ENCODE measurements at regions not wholly inside any gene's neighbourhood (a gene's known extent, or its start where the extent isn't known, plus 50 kb on each side); places are given as distances from the start of the nearest gene placed in this dataset.
A peak's percentile ranks its signal among the peaks of the same experiment; 100 is the strongest.

DNA sequence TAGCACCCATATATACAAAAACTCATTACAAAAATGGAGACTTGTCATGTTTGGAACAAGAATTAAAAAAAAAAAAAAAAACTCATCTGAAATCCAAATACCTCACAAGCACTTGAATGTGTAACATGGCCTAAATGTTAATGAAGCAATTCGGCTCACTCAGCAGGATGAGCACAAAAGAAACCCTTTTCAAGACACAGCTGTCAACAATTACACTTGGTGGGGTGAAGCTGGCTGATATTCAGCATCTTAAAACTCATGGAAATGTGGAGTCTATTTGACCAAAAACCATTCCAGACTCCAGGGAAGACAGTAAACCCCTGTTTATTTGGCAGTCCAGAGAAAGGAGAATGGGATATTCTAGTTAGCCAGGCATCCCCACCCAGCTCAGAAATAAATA lies 205.4 kb upstream of the TSC22D2 start:
- H3K4me3 ChIP-seq = no peak overlapping the region
- H3K36me3 ChIP-seq = no peaks in the 10 kb centered on the region
- H3K27ac ChIP-seq = no peak overlapping the region
- peaks cover 0 to 7% of the 10 kb centered on the region in 2 donors for H3K9me3 ChIP-seq
- no peaks in the 10 kb centered on the region for H3K4me1 ChIP-seq
- DNase-seq (ENCODE audit: low spot score in 2 of 2) = no peak
- TF ChIP-seq CTCF (IDR thresholded peaks at IDR 0.05) = no peak
- intact Hi-C loops (cut with DNase I) = no loop called here
- no peaks in the 10 kb centered on the region for H3K27me3 ChIP-seq

GRCh38 chr3:150194957-150195356 lies 213.1 kb upstream of the TSC22D2 start:
- intact Hi-C loops (cut with DNase I) = no loop called here
- Histone ChIP-seq H3K27me3 (no peaks in the 10 kb centered on the region), H3K27ac (no peak overlapping the region), H3K36me3 (no peaks in the 10 kb centered on the region), H3K9me3 (peaks cover 0 to 7% of the 10 kb centered on the region in 2 donors), H3K4me1 (no peaks in the 10 kb centered on the region), H3K4me3 (no peak overlapping the region)
- no peak for TF ChIP-seq CTCF (IDR thresholded peaks at IDR 0.05)
- DNase-seq (ENCODE audit: low spot score in 2 of 2) = no peak

GRCh38 chr3:150194513-150194912 lies 213.6 kb upstream of the TSC22D2 start:
- intact Hi-C loops (cut with DNase I) = no loop called here
- H3K27ac ChIP-seq = no peak overlapping the region
- no peak for TF ChIP-seq CTCF (IDR thresholded peaks at IDR 0.05)
- DNase-seq (ENCODE audit: low spot score in 2 of 2) = no peak
- no peaks in the 10 kb centered on the region for H3K36me3 ChIP-seq
- no peak overlapping the region for H3K4me3 ChIP-seq
- peaks cover 0 to 7% of the 10 kb centered on the region in 2 donors for H3K9me3 ChIP-seq
- H3K27me3 ChIP-seq = no peaks in the 10 kb centered on the region
- no peaks in the 10 kb centered on the region for H3K4me1 ChIP-seq

DNA sequence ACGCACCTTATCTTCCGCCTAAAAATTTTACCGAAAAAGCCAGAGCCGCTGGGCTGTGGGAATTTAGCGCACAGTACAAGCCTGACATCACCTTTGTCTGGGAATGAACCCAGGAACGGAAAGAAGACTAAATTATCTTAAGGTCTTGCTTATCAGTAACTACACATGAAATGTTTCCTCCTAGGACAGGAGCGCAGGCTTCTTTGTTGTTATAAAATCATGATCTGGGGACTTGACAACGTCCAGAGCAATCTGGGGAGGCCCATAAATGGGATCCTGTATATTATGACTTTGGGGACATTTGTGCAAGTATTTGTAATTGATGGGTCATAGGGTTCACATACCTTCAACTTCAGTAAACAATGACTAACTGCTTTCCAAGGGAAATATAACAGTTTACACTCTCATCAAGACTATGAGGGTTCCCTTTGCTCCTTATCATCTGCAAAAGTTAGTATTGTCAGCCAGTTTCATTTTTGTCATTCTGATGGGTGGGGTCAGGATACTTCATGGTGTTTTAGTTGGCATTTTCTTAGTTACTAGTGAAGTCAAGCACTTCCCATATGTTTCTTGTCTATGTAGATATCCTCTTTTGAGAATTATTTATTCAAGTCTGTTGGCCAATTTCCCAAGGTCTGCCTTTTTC lies 213.9 kb upstream of the PFN2 start:
- peaks cover 0 to 4% of the 10 kb centered on the region in 2 donors for H3K9me3 ChIP-seq
- DNase-seq (ENCODE audit: low spot score in 2 of 2) = no peak
- H3K27ac ChIP-seq = peak overlapping the region; percentile 57 to 69
- H3K36me3 ChIP-seq = no peaks in the 10 kb centered on the region
- H3K4me3 ChIP-seq = peak overlapping the region; percentile 48 to 60
- intact Hi-C loops (cut with DNase I) = loop anchor here (1.0 to 10.0 kb wide), 2 partner anchors 215 to 250 kb away; no protein-coding TSS in a partner anchor
- H3K27me3 ChIP-seq = no peaks in the 10 kb centered on the region
- TF ChIP-seq CTCF (IDR thresholded peaks at IDR 0.05) = no peak
- H3K4me1 ChIP-seq = peaks cover 0 to 2% of the 10 kb centered on the region in 2 donors

DNA sequence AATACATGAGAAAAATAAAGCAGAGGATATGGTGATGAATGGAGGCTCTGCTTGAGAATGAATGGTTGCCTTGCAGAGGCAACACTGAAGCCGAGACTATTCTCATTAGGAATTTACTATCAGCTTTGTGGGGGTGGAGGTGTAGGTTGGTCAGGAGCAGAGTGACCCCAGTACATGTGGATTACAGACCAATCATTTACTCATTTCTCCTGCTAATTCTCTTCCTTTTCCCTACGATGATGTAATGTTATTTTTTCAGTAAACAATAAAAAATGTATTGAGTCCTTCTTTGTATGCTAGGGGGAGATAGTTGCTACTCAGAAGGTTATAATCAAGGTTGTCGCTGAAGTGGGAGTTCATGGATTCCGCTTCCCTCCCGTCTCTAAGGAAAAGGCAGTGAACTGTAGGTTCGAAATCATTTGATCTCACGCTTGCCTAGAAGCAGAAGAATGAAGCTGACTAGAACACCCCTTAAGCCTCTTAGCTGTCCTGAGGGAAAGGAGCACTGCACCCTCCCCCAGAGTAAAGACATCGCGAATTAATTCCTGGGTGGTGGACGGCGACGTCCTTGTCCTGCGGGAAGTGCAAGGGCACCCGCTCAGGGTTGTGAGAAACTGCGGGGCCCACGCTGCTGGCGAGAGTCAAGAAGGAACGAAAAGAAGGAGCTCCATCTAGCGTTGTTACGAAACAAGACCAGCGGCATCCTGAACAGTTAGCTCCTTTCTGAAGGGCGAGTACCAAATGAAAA lies 213.2 kb upstream of the PFN2 start:
- peak overlapping the region; percentile 57 to 69 for H3K27ac ChIP-seq
- peak; percentile 46 to 79 (median 61) for TF ChIP-seq CTCF (IDR thresholded peaks at IDR 0.05)

More for the DNA sequence above, 213.2 kb upstream of the PFN2 start:
- H3K27me3 ChIP-seq = no peaks in the 10 kb centered on the region
- H3K4me1 ChIP-seq = peaks cover 0 to 2% of the 10 kb centered on the region in 2 donors
- intact Hi-C loops (cut with DNase I) = loop anchor here (1.0 to 10.0 kb wide), 2 partner anchors 215 to 249 kb away; no protein-coding TSS in a partner anchor
- H3K36me3 ChIP-seq = no peaks in the 10 kb centered on the region
- H3K4me3 ChIP-seq = peak overlapping the region; percentile 48 to 60
- peak in 1 of 2 donors; percentile 80 for DNase-seq (ENCODE audit: low spot score in 2 of 2)
- peaks cover 0 to 4% of the 10 kb centered on the region in 2 donors for H3K9me3 ChIP-seq

All from ascending aorta (tissue), 2 donors.